Activated naive CD8-positive, alpha-beta T cell treated with anti-CD3 and anti-CD28 coated beads for 36 hours (primary cell): ENCODE measurements at regions not wholly inside any gene's neighbourhood (a gene's known extent, or its start where the extent isn't known, plus 50 kb on each side); places are given as distances from the start of the nearest gene placed in this dataset.

ENCODE experiments used
- DNase-seq: peaks from one replicate; pipeline ENCODE4 v3.0.0; 2021
- H3K27ac Mint-ChIP-seq: one replicate; pipeline ENCODE4 v1.8.0; 2022; ENCODE audit warnings: mild to moderate bottlenecking, moderate library complexity, mixed read lengths
- H3K27me3 Mint-ChIP-seq: one replicate; pipeline ENCODE4 v1.8.0; 2022; ENCODE audit warnings: mild to moderate bottlenecking, mixed read lengths
- H3K36me3 Mint-ChIP-seq: one replicate; pipeline ENCODE4 v1.8.0; 2021; ENCODE audit warnings: mild to moderate bottlenecking, mixed read lengths
- H3K4me1 Mint-ChIP-seq: one replicate; pipeline ENCODE4 v1.8.0; 2021; ENCODE audit warnings: mixed read lengths
- H3K4me3 Mint-ChIP-seq: one replicate; pipeline ENCODE4 v1.8.0; 2022; ENCODE audit warnings: mild to moderate bottlenecking, moderate library complexity, mixed read lengths
- H3K9me3 Mint-ChIP-seq: one replicate; pipeline ENCODE4 v1.8.0; 2022; ENCODE audit warnings: mixed read lengths

DNA sequence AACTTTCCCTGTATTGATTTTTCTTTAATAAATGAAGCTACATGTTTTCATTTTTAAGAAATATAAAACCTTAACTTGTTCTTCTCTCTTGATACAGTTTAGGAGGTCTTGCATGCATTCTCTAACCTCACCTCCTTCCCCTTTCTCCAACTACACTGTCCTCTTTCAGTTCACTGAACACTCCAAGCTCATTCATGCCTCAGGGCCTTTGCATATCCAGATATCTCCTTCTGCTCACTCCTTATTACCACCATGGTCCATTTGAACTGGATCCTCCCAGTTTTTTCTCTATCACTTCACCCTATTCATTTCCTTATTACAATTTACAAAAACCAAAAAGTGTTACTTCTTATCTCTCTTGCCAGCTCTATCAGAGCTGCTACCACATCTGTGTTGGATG is 242.9 kb upstream of the PLEKHG7 start:
- Mint-ChIP-seq H3K27me3 (no peaks in the 10 kb centered on the region), H3K27ac (no peak overlapping the region), H3K9me3 (peaks cover 20% of the 10 kb centered on the region), H3K4me1 (peaks cover 19% of the 10 kb centered on the region), H3K36me3 (peaks cover 9% of the 10 kb centered on the region), H3K4me3 (no peak overlapping the region)
- DNase-seq, result no peak

DNA sequence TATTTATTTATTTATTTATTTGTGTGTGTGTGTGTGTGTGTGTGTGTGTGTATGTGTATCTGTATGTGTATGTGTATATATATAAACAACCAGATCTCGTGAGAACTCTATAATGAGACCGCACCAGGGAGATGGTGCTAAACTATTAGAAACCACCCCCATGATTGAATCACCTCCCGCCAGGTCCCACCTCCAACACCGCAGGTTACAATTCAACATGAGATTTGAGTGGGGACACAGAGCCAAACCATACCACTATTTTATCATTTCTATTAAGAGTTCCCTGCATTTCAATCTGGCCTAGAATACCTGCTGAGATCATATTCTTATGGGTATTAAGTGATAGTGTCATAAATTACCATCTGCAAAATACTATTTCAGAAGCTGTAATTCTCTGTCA is 243.8 kb upstream of the PLEKHG7 start:
- Mint-ChIP-seq H3K4me1 (peaks cover 17% of the 10 kb centered on the region), H3K36me3 (peaks cover 8% of the 10 kb centered on the region), H3K27ac (no peak overlapping the region), H3K4me3 (no peak overlapping the region), H3K9me3 (peaks cover 20% of the 10 kb centered on the region), H3K27me3 (no peaks in the 10 kb centered on the region)
- DNase-seq, result no peak

DNA sequence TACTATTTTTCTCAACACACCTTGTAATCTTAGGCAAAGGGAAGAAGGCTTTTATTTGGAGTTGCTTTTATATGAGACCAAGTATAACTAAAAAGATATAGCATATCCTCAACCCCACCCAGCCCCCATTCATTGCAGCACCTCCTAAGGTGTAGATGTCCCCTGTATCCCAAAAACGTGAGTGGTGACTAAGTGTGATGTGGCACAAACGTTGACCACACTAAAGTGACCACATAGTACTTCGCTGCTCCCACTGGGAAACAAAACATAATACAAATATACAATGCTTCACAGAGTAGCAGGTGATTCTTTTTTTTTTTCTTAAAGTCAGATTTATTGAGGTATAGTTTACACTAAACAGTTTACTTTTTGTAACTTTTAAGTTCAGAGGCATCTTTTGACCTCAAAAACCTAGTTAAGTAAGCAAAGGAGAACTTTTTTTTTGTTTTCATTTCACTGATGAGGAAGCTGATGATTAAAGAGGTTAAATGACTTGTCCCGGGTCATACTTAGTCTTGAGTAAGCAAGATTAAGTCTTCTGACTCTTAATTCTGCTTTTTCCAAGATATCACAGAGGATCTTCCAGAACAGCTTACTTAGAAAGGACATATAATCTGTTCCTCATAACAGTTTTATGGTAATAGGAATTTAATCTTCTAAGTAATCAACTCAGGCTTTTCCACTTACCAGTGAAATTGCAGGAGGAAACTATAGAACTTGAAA is 245.2 kb upstream of the PLEKHG7 start:
- no peak for DNase-seq
- no peak overlapping the region for H3K4me3 Mint-ChIP-seq
- peaks cover 20% of the 10 kb centered on the region for H3K4me1 Mint-ChIP-seq
- no peaks in the 10 kb centered on the region for H3K27me3 Mint-ChIP-seq
- peaks cover 8% of the 10 kb centered on the region for H3K36me3 Mint-ChIP-seq
- no peak overlapping the region for H3K27ac Mint-ChIP-seq
- H3K9me3 Mint-ChIP-seq, result peaks cover 22% of the 10 kb centered on the region

DNA sequence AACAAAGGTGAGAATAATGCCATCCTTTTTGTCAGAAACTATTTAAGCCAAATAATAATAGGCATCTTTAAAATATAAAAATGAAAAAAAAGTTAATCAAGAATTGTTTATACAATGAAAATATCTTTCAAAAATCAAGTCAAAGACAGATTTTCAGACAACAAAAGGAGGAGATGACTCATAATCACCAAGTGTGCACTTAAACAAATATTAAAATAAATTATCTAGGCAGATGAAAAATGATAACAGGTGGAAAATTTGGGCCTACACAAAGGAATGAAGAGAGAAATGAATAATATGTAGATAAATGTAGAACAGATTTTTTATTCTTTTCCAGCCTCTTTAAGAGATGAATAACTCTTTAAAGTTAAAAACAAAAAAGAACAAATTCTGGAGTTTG is 250.0 kb upstream of the PLEKHG7 start:
- peaks cover 16% of the 10 kb centered on the region for H3K36me3 Mint-ChIP-seq
- H3K4me1 Mint-ChIP-seq, result peaks cover 7% of the 10 kb centered on the region

DNA sequence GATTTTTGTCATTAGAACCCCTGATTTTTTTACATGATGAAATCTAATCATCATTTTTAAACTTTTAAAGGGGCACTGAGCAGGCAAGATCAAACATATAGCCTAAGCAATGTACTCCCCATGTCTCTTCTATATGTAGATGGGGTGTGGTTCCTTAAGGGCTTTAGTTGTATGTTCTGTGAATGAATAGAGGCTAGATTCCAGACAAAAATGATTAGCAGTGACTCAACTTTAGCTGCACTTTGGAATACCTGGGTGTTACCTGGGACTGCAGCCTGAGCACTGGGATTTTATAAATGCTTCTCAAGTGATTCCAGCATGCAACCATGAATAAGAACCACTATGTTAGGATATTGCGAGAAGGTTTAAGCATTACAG is 256.7 kb upstream of the PLEKHG7 start:
- no peak for DNase-seq
- no peak overlapping the region for H3K4me3 Mint-ChIP-seq
- H3K36me3 Mint-ChIP-seq, result peaks cover 15% of the 10 kb centered on the region
- peaks cover 12% of the 10 kb centered on the region for H3K9me3 Mint-ChIP-seq
- no peak overlapping the region for H3K27ac Mint-ChIP-seq
- no peaks in the 10 kb centered on the region for H3K27me3 Mint-ChIP-seq
- peaks cover 25% of the 10 kb centered on the region for H3K4me1 Mint-ChIP-seq

More for the DNA sequence above, 250.0 kb upstream of the PLEKHG7 start:
- Mint-ChIP-seq H3K27me3 (no peaks in the 10 kb centered on the region), H3K4me3 (no peak overlapping the region), H3K27ac (no peak overlapping the region), H3K9me3 (peaks cover 26% of the 10 kb centered on the region)
- DNase-seq, result no peak

GRCh38 chr12:92445253-92446082 is 257.3 kb upstream of the PLEKHG7 start:
- peak; percentile 22 for DNase-seq
- Mint-ChIP-seq H3K36me3 (peaks cover 10% of the 10 kb centered on the region), H3K9me3 (peaks cover 7% of the 10 kb centered on the region), H3K27me3 (no peaks in the 10 kb centered on the region), H3K4me3 (no peak overlapping the region), H3K27ac (peak overlapping the region; percentile 75), H3K4me1 (peaks cover 25% of the 10 kb centered on the region)

- peak overlapping the region; percentile 10 for H3K27ac Mint-ChIP-seq
- H3K4me1 Mint-ChIP-seq, result peaks cover 30% of the 10 kb centered on the region
- no peaks in the 10 kb centered on the region for H3K27me3 Mint-ChIP-seq
- peaks cover 7% of the 10 kb centered on the region for H3K9me3 Mint-ChIP-seq
- peaks cover 10% of the 10 kb centered on the region for H3K36me3 Mint-ChIP-seq
- no peak for DNase-seq
- no peak overlapping the region for H3K4me3 Mint-ChIP-seq
These were observed 258.0 kb upstream of the PLEKHG7 start for GRCh38 chr12:92444763-92445162.

DNA sequence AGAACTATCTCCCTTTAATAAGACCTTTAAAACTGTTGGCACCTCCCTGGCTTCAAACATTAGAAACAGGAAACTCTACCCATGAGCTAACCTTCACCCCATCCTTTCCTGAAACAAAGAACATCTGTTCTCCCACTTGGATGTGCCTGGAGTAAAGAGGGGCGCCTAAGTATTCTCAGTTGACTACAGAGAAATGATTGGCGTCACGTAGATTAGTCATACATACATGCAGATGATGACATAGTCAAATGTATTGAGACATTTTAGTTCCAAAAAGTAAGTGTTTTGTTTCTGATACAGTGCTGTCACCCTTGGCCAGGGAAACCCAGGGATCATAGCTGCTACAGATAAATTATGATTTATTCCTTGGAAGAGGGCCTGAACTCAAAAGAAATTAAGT is 260.0 kb upstream of the PLEKHG7 start:
- DNase-seq, result no peak
- Mint-ChIP-seq H3K27me3 (no peaks in the 10 kb centered on the region), H3K4me3 (no peak overlapping the region), H3K9me3 (peaks cover 9% of the 10 kb centered on the region), H3K4me1 (peaks cover 43% of the 10 kb centered on the region), H3K27ac (peak overlapping the region; percentile 64), H3K36me3 (peaks cover 9% of the 10 kb centered on the region)

DNA sequence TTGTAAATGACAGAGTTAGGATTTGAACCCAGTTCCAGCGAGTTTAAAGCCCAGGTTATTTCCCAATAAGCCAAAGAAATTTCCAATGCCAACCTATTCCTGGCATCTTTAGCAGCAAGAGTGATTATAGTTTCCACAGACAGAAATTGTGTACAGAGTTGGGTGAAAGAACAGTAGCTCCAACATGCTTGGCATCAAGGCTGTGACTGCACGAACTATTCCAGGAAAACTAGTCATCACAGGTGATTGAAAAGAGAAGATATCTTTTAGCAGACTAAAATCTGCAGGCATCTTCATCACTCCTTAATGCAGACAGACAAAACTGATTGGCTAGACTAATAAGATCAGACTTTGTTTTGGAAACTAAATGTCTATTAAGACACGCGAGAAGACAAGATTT is 262.7 kb upstream of the PLEKHG7 start:
- H3K4me1 Mint-ChIP-seq, result peaks cover 36% of the 10 kb centered on the region
- DNase-seq, result no peak

DNA sequence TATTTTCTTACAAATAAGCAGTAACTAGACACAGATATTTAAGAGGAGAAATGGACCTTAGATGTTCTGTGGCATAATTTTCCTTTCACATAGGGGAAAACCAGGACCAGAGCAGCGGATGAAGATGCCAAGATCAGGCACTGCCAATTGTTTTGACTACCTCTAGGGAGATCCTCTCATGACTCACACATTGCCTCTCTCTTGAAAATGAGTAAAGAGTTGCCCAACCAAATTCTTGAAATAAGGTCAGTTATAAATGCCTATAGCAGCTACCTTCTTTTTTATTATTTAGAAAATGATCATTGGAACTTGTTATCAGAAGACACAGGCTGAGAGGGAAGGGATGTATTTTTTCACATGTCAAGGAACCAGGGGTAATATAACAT is 263.4 kb upstream of the PLEKHG7 start:
- peaks cover 7% of the 10 kb centered on the region for H3K9me3 Mint-ChIP-seq
- no peak overlapping the region for H3K4me3 Mint-ChIP-seq
- H3K4me1 Mint-ChIP-seq, result peaks cover 35% of the 10 kb centered on the region
- H3K27me3 Mint-ChIP-seq, result no peaks in the 10 kb centered on the region
- no peak for DNase-seq
- H3K27ac Mint-ChIP-seq, result no peak overlapping the region
- H3K36me3 Mint-ChIP-seq, result peaks cover 7% of the 10 kb centered on the region

More for the DNA sequence above, 262.7 kb upstream of the PLEKHG7 start:
- no peak overlapping the region for H3K27ac Mint-ChIP-seq
- H3K9me3 Mint-ChIP-seq, result peaks cover 5% of the 10 kb centered on the region
- peaks cover 6% of the 10 kb centered on the region for H3K36me3 Mint-ChIP-seq
- no peak overlapping the region for H3K4me3 Mint-ChIP-seq
- no peaks in the 10 kb centered on the region for H3K27me3 Mint-ChIP-seq

GRCh38 chr12:92438641-92439419 is 264.0 kb upstream of the PLEKHG7 start:
- peaks cover 7% of the 10 kb centered on the region for H3K36me3 Mint-ChIP-seq
- no peaks in the 10 kb centered on the region for H3K27me3 Mint-ChIP-seq
- H3K4me3 Mint-ChIP-seq, result no peak overlapping the region
- peak overlapping the region; percentile 55 for H3K27ac Mint-ChIP-seq
- H3K9me3 Mint-ChIP-seq, result peaks cover 8% of the 10 kb centered on the region
- no peak for DNase-seq
- peaks cover 34% of the 10 kb centered on the region for H3K4me1 Mint-ChIP-seq

DNA sequence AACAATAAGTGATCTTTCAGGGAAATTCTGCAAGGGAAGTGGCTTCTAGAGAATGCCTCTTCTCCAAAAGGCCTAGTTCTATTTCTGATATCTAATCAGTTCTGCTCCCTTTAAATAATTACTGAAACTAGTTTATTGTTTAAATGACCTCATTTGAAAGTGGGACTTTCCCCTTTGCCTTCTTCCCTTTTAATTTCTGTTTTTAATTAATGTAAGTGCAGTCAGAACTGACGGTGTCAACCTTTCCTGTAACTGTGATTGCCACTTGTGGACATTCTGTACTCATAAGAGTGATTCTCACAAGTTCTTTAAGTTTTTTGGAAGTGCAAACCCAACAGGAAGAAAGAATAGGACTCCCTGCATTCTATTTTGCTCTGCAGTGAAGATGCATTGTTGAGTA is 265.3 kb upstream of the PLEKHG7 start:
- Mint-ChIP-seq H3K27me3 (no peaks in the 10 kb centered on the region), H3K4me1 (peaks cover 36% of the 10 kb centered on the region), H3K36me3 (peaks cover 10% of the 10 kb centered on the region), H3K9me3 (peaks cover 10% of the 10 kb centered on the region), H3K27ac (peak overlapping the region; percentile 39), H3K4me3 (no peak overlapping the region)
- DNase-seq, result no peak

DNA sequence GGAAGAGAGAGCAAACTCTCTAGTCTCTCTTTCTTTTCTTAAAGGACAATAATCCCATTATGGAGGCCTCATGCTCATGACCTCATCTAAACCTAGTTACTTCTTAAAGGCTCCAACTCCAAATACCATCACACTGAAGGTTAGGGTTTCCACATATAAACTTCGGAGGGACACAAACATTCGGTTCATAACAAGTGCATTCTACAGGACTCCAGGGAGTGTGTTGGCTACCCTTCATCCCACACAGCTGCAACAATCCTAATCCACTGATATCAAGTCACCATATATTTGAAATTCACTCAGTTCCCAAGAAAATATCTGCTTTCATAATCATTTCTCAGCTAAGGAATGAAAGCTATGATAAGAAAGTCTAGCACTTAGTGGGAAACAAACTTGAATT is 265.9 kb upstream of the PLEKHG7 start:
- no peaks in the 10 kb centered on the region for H3K27me3 Mint-ChIP-seq
- peaks cover 10% of the 10 kb centered on the region for H3K36me3 Mint-ChIP-seq
- H3K27ac Mint-ChIP-seq, result no peak overlapping the region
- peaks cover 11% of the 10 kb centered on the region for H3K9me3 Mint-ChIP-seq
- no peak overlapping the region for H3K4me3 Mint-ChIP-seq
- peaks cover 40% of the 10 kb centered on the region for H3K4me1 Mint-ChIP-seq
- DNase-seq, result no peak

DNA sequence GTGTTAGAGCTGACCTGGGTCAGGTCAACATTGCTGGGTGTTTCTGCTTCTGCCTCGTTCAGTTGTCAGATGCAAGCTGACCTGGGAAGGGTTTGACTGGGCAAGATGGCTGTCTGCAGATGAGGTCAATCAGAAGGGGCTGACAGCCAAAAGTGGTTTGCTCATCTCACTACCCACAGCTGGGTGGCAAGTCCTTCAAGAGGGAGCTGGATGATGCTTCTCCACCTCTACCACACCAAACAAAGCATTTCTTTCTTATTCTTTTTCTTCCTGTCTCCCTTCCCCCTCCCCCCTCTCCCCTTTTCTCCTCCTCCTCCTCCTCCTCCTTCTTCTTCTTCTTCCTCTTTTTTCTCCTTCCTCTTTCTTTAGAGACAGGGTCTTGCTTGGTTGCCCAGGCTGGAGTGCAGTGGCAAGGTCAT is 268.2 kb upstream of the PLEKHG7 start:
- peaks cover 10% of the 10 kb centered on the region for H3K36me3 Mint-ChIP-seq
- H3K27ac Mint-ChIP-seq, result no peak overlapping the region
- H3K9me3 Mint-ChIP-seq, result peaks cover 11% of the 10 kb centered on the region
- H3K27me3 Mint-ChIP-seq, result no peaks in the 10 kb centered on the region
- no peak for DNase-seq
- no peak overlapping the region for H3K4me3 Mint-ChIP-seq
- peaks cover 46% of the 10 kb centered on the region for H3K4me1 Mint-ChIP-seq
